Karpas-422 (cell line): ENCODE measurements at regions not wholly inside any gene's neighbourhood (a gene's known extent, or its start where the extent isn't known, plus 50 kb on each side); places are given as distances from the start of the nearest gene placed in this dataset.
"Not testable (repeated sequence)": the region's sequence is repeated elsewhere in the genome, so short reads cannot be mapped to it uniquely, and the experiment has no call there.

Experiments
- DNase-seq: peaks from one replicate; pipeline ENCODE4 v3.0.0-alpha.2; 2015
- H2AFZ ChIP-seq: fragments of 200-600 bp; sonication (generic); 2 replicates; pipeline ENCODE4 v1.6.1; 2014; ENCODE audit warnings: antibody characterized with exemption, low read length, mixed read lengths
- H3K27ac ChIP-seq: fragments of 200-600 bp; sonication (generic); 2 replicates; pipeline ENCODE4 v1.5.1; 2014; ENCODE audit warnings: mild to moderate bottlenecking, low read length, moderate library complexity
- H3K27me3 ChIP-seq: fragments of 200-600 bp; sonication (generic); 2 replicates; pipeline ENCODE4 v1.6.1; 2014; ENCODE audit warnings: low read length, mixed read lengths
- H3K36me3 ChIP-seq: fragments of 200-600 bp; sonication (generic); 2 replicates; pipeline ENCODE4 v1.6.1; 2014; ENCODE audit warnings: low read length, mixed read lengths; ENCODE audit not compliant: insufficient read depth
- H3K4me1 ChIP-seq: fragments of 200-600 bp; sonication (generic); 2 replicates; pipeline ENCODE4 v1.6.1; 2014; ENCODE audit warnings: mild to moderate bottlenecking, low read length, mixed read lengths
- H3K4me2 ChIP-seq: fragments of 200-600 bp; sonication (generic); 2 replicates; pipeline ENCODE4 v1.6.1; 2014; ENCODE audit warnings: low read length, low read depth, mild to moderate bottlenecking; ENCODE audit not compliant: poor library complexity, severe bottlenecking
- H3K4me3 ChIP-seq: fragments of 200-600 bp; sonication (generic); 2 replicates; pipeline ENCODE4 v1.5.1; 2014; ENCODE audit warnings: mild to moderate bottlenecking, antibody characterized with exemption, low read length, mixed read lengths
- H3K79me2 ChIP-seq: fragments of 200-600 bp; sonication (generic); 2 replicates; pipeline ENCODE4 v1.6.1; 2014; ENCODE audit warnings: mild to moderate bottlenecking, low read length, mixed read lengths
- H3K9ac ChIP-seq: fragments of 200-600 bp; sonication (generic); 2 replicates; pipeline ENCODE4 v1.6.0; 2014; ENCODE audit warnings: low read length
- H3K9me2 ChIP-seq: fragments of 200-600 bp; sonication (generic), shearing (Covaris generic); replicated peaks from 2 replicates; pipeline ENCODE4 v1.6.0; 2014; ENCODE audit warnings: mild to moderate bottlenecking, low read length, moderate library complexity; ENCODE audit not compliant: insufficient read depth
- H3K9me3 ChIP-seq: fragments of 300-700, 200-600 bp; sonication (generic); 2 replicates; pipeline ENCODE4 v1.6.1; 2014; ENCODE audit warnings: low read length, mixed read lengths
- H4K20me1 ChIP-seq: fragments of 200-600 bp; sonication (generic); 2 replicates; pipeline ENCODE4 v1.6.1; 2014; ENCODE audit warnings: mild to moderate bottlenecking, antibody characterized with exemption, low read length, low read depth; ENCODE audit not compliant: insufficient read depth

GRCh38 chr3:153634683-153635082 is 472.7 kb downstream of the RAP2B start:
- Histone ChIP-seq H3K9me3 (peaks cover 10% of the 10 kb centered on the region; the same call in 1 of the 2 replicates), H2AFZ (no peak overlapping the region), H3K27ac (no peak overlapping the region), H4K20me1 (no peaks in the 10 kb centered on the region), H3K4me1 (no peaks in the 10 kb centered on the region), H3K27me3 (no peaks in the 10 kb centered on the region), H3K79me2 (no peaks in the 10 kb centered on the region), H3K9ac (no peak overlapping the region), H3K36me3 (no peaks in the 10 kb centered on the region), H3K4me2 (no peak overlapping the region), H3K9me2 (no peaks in the 10 kb centered on the region), H3K4me3 (no peak overlapping the region)
- DNase-seq: no peak

- H3K79me2 ChIP-seq: no peaks in the 10 kb centered on the region
- H3K27ac ChIP-seq: no peak overlapping the region
- no peaks in the 10 kb centered on the region for H3K27me3 ChIP-seq
Observed at GRCh38 chr3:153639631-153640030, 477.6 kb downstream of the RAP2B start.

GRCh38 chr3:153640689-153641665 is 479.0 kb downstream of the RAP2B start:
- peaks cover 10% of the 10 kb centered on the region; the same call in 1 of the 2 replicates for H3K9me3 ChIP-seq
- H2AFZ ChIP-seq: no peak overlapping the region
- H3K27ac ChIP-seq: no peak overlapping the region
- H3K9ac ChIP-seq: no peak overlapping the region
- H3K4me1 ChIP-seq: no peaks in the 10 kb centered on the region
- H3K79me2 ChIP-seq: no peaks in the 10 kb centered on the region
- H3K27me3 ChIP-seq: no peaks in the 10 kb centered on the region
- H4K20me1 ChIP-seq: no peaks in the 10 kb centered on the region
- no peak overlapping the region for H3K4me3 ChIP-seq
- no peak for DNase-seq
- no peak overlapping the region for H3K4me2 ChIP-seq
- H3K9me2 ChIP-seq: no peaks in the 10 kb centered on the region
- H3K36me3 ChIP-seq: no peaks in the 10 kb centered on the region

More at GRCh38 chr3:153639631-153640030, 477.6 kb downstream of the RAP2B start:
- no peak overlapping the region for H2AFZ ChIP-seq
- no peak for DNase-seq
- peaks cover 10% of the 10 kb centered on the region; the same call in 1 of the 2 replicates for H3K9me3 ChIP-seq
- H3K4me2 ChIP-seq: no peak overlapping the region
- H3K4me3 ChIP-seq: no peak overlapping the region
- no peaks in the 10 kb centered on the region for H3K36me3 ChIP-seq
- no peaks in the 10 kb centered on the region for H3K9me2 ChIP-seq
- no peak overlapping the region for H3K9ac ChIP-seq
- no peaks in the 10 kb centered on the region for H3K4me1 ChIP-seq
- H4K20me1 ChIP-seq: no peaks in the 10 kb centered on the region

- H3K9me3 ChIP-seq, H3K9me2 ChIP-seq, DNase-seq, H4K20me1 ChIP-seq, H2AFZ ChIP-seq, H3K27ac ChIP-seq, H3K4me1 ChIP-seq, H3K27me3 ChIP-seq, H3K9ac ChIP-seq, H3K36me3 ChIP-seq, H3K79me2 ChIP-seq, H3K4me3 ChIP-seq, H3K4me2 ChIP-seq: not testable (repeated sequence)
Observed at GRCh38 chr3:153642576-153642975, 478.6 kb upstream of the ARHGEF26 start.

- not testable (repeated sequence) for H3K36me3 ChIP-seq, H3K4me1 ChIP-seq, H3K27ac ChIP-seq, H3K79me2 ChIP-seq, H3K4me3 ChIP-seq, H3K4me2 ChIP-seq, H3K9ac ChIP-seq, H3K9me2 ChIP-seq, H3K9me3 ChIP-seq, DNase-seq, H4K20me1 ChIP-seq, H2AFZ ChIP-seq, H3K27me3 ChIP-seq
Observed at GRCh38 chr3:153643471-153643870, 477.7 kb upstream of the ARHGEF26 start.

GRCh38 chr3:153649286-153649839 is 471.8 kb upstream of the ARHGEF26 start:
- Histone ChIP-seq H3K79me2 (no peaks in the 10 kb centered on the region), H3K27me3 (no peaks in the 10 kb centered on the region), H3K4me2 (no peak overlapping the region), H3K4me1 (no peaks in the 10 kb centered on the region), H3K9ac (no peak overlapping the region), H3K4me3 (no peak overlapping the region), H3K9me3 (no peaks in the 10 kb centered on the region; the same call in 1 of the 2 replicates), H2AFZ (no peak overlapping the region), H3K27ac (no peak overlapping the region), H4K20me1 (no peaks in the 10 kb centered on the region), H3K36me3 (no peaks in the 10 kb centered on the region), H3K9me2 (no peaks in the 10 kb centered on the region)
- no peak for DNase-seq

GRCh38 chr3:153652076-153652475 is 469.1 kb upstream of the ARHGEF26 start:
- Histone ChIP-seq H3K27me3 (no peaks in the 10 kb centered on the region), H3K9ac (no peak overlapping the region), H3K4me1 (no peaks in the 10 kb centered on the region), H3K36me3 (no peaks in the 10 kb centered on the region), H3K79me2 (no peaks in the 10 kb centered on the region), H3K27ac (no peak overlapping the region), H3K9me2 (no peaks in the 10 kb centered on the region), H4K20me1 (no peaks in the 10 kb centered on the region), H3K4me3 (no peak overlapping the region), H3K4me2 (no peak overlapping the region), H2AFZ (no peak overlapping the region), H3K9me3 (no peaks in the 10 kb centered on the region)
- no peak for DNase-seq

- Histone ChIP-seq H3K4me3 (no peak overlapping the region), H3K4me1 (no peaks in the 10 kb centered on the region), H3K27ac (no peak overlapping the region), H3K36me3 (no peaks in the 10 kb centered on the region), H3K9me3 (0 out of 2 replicates have a peak, but pooled peaks cover 8% of the 10 kb centered on the region), H3K9me2 (no peaks in the 10 kb centered on the region), H3K79me2 (no peaks in the 10 kb centered on the region), H3K9ac (no peak overlapping the region), H3K4me2 (no peak overlapping the region), H4K20me1 (no peaks in the 10 kb centered on the region), H3K27me3 (no peaks in the 10 kb centered on the region), H2AFZ (no peak overlapping the region)
- no peak for DNase-seq
Observed at GRCh38 chr3:153657046-153657445, 464.1 kb upstream of the ARHGEF26 start.
